T follicular helper cell (primary cell): ENCODE measurements at regions not wholly inside any gene's neighbourhood (a gene's known extent, or its start where the extent isn't known, plus 50 kb on each side); places are given as distances from the start of the nearest gene placed in this dataset.

Experiments used
- DNase-seq: peaks from one replicate; pipeline ENCODE4 v3.0.0-alpha.2; 2020; ENCODE audit warnings: low read depth

DNA sequence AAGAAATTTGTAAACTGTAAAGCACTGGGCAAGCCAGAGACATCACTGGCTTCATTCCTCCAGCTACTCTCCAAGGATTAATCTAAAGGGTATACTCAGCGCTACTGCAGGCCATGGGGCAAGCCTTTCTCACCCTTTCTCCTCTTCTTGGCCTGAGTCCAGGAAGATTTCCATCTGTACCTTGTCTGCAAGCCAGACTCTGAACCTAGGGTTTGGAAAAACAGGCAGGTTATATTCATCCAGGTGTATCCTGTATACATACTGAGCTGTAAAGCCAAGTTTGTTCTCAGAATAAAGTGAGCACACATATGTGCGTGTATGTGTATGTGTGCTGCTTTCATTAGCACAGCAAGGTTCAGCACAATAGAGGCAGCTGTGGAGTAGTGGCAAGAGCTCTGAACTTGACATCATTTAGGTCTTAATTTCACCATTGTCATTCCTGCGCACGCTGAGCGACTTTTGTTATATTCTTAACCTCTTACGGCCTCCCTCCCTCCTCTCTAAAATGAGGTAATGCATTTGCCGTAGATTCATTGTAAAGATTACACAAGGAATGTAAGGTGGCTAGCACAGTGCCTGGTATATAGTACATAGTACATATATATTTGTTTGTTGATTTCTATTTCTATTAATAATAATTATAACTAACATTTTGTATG lies 128.1 kb upstream of the JUN start:
- DNase-seq, result no peak

DNA sequence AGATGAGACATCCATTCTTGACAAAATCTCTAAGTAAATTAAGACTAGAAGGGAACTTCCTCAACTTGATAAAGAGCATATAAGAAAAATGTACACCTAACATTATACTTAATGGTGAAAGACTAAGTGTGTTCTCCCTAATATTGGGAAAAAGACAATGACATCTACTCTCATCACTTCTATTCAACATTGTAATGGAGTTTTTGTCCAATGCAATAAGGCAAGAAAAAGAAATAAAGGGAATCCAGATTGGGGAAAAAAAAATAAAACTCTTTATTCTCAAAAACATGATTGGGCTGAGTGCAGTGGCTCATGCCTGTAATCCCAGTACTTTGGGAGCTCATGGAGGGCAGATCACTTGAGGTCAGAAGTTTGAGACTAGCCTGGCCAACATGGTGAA lies 131.1 kb upstream of the JUN start:
- DNase-seq, result no peak

DNA sequence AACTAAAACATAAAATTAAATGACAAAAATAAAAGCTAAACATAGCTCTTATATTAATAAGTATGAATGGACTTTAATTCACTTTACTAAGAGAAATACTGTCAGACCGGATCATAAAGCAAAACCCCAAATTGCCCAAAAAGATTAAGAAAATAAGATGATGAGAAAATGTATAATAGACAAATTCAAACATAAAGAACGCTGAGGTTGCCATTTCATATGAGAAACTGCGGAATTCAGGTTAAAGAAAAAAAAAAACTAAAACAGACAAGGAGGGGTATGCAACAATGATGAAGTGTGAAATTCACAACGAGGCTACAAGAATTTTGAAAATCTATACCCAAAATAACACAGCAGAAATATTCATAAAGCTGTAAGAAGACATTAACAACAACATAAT lies 133.6 kb upstream of the JUN start:
- no peak for DNase-seq

DNA sequence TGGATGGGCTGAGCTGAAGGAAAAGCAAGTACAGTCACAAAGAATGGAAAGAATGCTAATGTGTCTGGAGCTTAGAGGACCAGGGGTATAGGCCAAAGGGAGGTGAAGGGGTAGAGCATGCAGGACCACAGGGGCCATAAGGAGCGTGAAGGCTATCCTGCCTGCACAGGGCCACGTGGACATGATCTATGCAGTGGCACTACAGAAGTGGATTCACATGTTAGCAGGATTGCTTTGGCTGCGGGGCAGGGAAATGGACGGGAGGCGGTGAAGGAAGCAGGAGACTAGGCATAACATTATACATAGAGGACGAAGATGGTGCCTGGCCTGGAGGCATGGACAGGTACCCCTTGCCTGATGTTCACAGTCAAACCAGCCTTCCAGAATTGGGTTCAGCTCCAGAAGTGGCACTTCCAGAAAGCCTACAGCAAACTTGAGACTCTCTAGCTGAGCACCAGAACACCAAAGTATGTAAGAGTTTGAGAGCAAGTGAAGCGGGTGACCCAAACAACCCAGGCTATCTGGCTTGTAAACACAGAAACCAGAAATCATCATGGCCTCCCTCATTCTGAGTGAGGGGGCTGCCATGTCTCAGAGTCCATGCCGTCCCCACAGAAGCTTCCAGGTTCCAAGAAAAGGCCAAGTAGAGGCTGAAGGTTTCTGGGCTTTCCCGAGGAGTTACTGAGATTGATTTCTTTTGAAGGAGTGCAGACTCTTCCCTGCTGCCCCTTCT lies 135.5 kb upstream of the JUN start:
- no peak for DNase-seq

DNA sequence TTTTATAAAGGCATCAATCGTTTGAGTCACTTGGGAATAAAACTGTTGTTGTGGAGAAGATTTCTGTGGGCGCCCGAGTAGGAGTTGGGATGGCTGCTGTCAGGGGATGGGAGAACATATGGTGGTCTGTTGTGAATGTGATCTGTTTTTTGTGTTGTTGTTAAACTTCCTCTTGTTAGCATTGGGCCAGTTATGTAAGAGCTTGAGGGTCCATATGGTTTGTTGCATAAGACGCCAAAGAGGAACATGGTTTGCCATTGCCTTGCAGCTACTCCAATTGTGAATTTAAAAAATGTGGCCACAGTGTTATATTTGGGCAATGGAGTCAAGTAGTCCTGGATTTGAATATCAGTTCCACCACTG lies 136.1 kb upstream of the JUN start:
- no peak for DNase-seq

DNA sequence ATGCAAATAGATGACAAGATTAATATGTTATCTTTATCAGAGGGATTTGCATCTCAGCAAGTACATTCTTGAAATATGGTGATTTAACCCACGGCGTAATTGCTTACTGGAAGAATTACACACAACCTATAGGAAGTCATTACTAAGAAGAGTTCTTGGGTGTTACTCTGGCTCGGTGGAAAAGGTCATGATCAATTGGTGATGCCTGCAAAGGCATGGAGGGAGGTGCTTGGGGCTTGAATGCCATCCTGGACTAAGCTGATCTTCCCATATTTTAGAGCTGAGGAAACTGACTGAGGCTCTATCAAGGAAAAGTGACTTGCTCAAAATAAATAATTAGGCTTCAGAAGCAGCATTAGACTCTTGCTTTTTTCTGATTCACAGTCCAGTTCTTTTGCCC lies 137.5 kb upstream of the JUN start:
- DNase-seq, result no peak

DNA sequence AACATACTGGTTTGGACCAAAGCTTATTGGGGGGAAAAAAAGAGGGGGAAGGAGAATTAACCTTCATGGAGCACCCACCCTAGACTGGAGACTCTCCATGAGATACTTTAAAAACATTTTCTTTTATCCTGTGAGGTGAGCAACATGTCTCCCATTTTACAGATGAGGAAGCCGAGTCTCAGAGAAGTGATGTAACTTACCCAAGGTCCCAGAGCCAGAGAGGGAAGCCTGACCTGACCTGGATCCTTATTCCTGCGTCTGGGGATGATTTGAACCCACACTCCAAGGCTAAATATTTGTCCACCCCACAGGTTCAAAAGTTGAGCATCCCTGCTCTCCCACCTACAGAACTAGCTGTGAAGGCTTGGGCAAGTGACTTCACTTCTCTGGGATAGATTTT lies 137.9 kb upstream of the JUN start:
- no peak for DNase-seq

DNA sequence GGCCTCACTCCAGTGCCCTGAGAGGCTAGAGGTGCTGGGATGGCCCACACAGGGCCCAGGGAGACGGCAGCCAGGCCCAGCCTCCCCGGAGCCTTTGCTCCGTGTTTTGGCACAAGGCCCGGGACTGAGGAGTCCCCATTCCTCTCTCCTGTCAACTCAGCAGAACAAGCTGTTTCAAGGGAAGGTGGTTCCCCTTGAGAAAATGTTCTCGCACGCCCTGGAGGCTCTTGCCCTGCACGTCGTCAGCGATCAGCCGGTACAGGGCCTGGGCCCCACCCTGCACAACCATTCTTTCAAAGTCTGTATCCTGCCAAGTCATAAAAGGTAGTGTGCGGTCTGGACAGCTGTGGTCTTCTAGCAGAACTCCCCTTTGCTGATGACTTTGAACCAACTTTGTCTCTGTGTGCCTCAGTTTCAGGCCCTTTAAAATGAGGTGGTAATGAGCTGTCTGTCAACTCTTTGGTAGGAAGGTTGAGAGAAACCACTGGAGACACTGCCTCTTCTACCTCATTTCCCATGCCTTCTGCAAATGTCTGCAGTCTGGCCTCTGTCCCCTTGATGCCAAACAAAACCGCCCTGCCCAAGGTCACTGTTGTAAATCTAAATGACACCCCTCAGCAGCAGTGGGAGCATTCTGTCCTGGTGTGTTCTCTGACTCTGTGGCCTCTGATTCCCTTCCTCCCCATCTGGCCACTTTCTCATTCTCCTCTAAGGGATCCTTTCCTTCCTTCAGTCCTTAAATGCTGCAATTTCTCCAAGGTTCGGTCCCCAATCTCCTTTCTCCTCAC lies 138.6 kb upstream of the JUN start:
- DNase-seq, result peak; percentile 16

DNA sequence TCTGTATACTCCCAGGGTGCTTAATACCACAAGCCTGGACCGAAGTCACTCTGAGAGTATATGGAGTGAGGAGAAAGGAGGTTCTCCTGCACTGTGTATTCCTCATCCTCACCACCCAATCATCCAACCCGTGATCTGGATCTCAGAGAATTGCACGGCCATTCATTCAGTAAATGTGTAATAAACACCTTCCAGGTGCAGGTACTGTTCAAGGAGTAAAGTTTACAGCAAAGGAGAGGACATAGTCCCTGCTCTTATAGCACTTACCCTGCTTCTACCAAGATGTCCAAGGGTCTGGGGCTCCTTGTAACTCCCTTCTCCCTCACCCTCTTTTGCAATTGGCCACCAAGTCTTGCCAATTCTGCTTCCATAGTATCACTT lies 139.2 kb upstream of the JUN start:
- no peak for DNase-seq

DNA sequence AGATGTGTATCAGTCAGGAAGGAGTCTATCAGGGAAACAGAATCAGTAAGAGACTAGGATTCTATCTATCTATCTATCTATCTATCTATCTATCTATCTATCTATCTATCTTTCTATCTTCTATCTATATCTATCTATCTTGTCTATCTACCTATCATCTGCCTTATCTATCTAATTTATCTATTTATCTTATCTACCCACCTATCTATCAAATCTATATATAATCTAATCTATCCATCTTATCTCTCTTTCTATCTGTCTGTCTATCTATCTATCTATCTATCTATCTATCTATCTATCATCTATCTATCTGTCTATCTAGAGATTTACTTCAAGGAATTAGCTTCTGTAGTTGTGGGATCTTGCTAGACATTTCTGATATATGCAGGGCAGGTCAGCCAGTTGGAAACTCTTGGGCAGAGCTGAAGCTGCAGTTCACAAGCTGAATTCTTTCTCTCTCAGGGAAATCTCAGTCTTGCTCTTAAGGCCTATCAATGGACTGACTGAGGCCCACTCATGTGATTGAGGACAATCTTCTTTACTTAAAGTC lies 140.2 kb upstream of the JUN start:
- no peak for DNase-seq

DNA sequence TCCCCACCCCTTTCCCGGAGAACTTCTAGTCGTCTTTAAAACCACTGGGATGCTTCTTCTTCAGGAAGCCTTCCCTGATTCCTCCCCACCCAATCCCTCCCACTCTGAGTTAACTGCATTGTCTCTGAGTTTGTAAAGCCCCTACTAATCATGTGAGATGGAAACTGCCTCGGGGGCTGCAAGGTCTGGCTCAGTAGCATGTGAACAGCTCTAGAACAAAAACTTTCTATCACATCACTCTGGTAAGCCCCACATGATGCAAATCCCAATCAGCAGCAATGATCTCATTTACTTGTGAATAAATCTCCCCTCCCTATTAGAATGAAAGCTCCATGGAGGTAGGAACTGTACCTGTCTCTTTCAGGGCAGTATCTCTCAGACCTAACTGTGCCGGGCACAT lies 141.0 kb upstream of the JUN start:
- DNase-seq, result no peak

DNA sequence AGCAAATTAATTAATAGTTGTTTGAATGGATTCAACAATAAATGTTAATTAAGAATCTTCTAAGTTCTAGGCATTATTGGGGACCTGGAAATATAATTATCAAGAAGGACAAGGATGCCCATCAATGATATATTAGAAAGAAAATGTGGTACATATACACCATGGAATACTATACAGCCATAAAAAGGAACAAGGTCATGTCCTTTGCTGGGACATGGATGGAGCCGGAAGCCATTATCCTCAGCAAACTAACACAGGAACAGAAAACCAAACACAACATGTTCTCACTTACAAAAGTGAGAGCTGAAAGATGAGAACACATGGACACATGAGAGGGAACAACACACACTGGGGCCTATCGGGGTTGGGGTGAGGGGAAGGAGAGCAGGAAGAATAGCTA lies 141.4 kb upstream of the JUN start:
- no peak for DNase-seq

DNA sequence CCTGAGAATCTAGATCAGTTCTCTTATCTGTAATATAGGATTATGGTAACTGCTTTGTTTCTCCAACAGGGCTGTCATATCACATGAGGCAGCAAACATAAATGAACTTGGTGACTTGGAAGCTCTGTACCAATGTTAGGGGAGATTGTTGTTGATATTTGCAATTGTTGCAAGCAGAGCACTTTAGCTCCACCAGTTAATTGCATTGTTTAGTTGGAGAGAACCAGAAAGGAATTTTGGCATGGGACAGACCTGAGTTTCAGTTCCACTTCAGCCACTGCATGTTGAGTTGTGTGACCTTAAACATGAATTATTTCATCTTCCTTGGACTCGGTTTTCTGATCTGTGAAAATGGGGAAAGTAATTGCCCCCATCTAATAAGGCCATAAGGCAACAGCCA lies 142.3 kb upstream of the JUN start:
- no peak for DNase-seq

DNA sequence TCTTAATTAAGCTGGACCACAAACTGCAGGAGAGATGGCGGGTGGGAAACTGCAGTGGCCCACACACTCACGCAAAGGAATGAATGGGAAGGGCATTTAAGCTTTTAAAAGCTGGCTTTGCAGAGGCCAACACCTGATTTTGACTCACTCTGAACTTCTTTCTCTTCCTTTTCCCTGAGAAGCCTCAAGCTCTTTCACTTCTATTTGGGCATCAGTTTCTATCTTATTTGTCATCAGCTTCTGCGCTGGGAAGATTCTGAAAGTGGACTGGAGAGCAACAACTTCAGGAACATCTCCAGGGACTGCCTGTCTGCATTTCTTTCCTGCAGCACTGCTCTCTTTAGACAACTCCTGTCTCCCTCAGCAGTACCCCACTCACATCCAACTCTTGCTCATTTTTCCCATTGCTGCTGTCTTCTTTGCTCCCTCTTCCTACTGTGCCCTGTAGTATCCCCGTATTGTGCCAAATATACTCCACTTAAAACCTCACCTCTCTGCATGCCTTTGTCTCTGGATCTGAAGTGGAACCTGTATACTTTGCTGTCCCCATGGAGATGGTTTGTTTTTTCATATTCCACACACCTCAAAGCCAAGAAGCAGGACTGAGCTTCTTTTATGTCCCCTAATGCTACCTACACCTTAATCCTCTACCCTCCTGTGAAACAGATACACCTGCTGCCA lies 143.3 kb upstream of the JUN start:
- DNase-seq, result no peak

DNA sequence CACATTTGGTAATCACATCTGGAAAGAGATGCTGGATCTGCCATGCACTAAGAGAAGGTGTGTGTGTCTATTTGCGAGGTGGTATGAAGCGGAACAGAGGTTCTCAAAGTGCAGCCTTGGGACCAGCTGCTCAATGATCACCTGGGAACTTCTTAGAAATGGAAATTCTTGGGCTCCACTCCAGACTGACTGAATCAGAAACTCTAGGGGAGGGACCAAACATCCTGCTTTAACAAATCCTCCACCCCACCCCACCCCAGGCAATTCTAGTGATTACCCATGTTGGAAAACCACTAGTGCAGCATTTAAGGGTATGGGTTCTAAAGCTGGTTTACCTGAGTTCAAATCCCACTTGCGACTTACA lies 143.9 kb upstream of the JUN start:
- DNase-seq, result no peak

DNA sequence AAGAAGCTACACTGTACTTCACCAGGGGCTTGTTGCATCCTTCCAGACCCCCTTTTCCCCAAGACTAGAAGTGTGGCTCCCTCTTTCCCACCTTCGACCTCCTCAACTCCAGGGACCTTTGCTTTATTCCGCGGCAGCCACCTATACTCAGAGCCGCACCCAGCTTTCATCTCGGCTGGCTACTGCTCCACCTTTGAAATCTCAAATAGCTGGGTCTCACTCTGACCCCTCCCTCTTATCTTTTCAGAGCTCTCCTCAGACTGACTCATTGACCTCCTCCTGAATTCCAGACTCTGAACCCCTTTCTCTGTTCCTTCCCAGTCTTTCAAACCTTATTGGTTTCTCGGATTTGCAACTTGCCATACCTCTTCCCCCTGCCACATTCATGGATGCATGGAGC lies 144.7 kb upstream of the JUN start:
- DNase-seq, result no peak

DNA sequence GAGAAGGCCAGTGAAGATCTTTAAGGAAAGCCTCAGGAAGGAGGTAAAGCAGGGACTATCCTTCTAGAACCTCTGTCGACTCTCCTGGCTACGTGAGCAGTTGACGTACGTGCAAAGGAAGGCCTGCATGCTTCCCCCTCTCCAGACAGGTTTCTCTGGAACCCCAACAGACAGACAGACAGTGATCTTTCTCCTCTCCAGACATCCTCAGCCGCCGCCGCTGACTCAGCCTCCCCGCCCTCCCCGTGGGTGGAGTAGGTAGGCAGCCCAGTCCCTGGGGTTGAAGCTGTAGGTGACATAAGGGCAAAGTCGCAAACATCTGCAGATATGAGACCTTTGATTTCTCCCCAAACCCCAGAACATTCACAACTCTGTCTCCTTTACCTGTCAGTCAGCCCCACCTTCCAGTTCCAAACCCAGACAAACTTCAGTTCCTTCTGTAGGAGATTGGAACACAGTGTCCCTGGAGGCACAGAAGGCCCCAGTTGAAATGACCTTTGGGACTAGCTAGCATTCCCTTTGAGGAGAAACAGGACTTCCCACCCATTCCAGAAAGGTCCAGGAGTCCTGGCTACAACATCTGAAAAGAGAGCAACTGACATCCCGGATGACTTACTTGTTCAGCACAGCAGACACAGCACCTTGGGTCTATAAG lies 146.0 kb upstream of the JUN start:
- DNase-seq, result peak; percentile 34

DNA sequence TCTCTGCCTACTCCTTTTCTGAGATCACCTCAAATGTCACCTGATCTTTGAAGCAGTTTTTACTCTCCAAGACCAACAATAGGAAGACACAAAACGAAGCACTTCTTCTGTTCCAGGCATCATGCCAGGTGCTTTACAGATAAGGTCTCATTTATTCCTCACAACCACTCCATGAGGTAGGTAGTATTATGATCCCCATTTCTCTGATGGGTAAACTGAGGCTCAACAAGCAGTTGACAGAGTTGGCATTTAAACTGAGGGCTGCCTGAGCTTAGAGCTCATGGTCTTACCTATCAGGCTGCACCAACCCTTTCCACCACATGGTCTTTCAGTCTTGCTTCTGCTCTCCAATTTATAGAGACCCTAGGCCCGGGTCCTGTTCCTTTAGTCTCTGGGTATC lies 147.2 kb upstream of the JUN start:
- no peak for DNase-seq

DNA sequence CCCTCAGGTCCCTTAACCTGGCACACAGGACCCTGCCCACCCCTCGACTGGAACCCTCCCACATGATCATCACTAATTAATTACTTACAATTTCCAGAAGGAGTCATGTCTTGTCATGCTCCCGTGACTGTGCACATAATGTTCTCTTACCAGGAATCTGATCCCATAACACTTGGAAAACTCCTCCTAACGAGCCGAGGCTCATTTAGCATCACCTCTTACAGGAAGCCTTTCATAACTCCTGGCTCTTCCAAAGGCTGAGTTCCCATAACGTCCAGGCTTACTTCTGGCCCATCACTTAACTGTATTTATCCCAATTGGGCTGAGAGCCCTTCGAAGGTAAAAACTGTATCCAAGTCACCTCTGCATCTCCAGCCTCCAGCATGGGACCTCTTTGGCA lies 147.9 kb upstream of the JUN start:
- no peak for DNase-seq

DNA sequence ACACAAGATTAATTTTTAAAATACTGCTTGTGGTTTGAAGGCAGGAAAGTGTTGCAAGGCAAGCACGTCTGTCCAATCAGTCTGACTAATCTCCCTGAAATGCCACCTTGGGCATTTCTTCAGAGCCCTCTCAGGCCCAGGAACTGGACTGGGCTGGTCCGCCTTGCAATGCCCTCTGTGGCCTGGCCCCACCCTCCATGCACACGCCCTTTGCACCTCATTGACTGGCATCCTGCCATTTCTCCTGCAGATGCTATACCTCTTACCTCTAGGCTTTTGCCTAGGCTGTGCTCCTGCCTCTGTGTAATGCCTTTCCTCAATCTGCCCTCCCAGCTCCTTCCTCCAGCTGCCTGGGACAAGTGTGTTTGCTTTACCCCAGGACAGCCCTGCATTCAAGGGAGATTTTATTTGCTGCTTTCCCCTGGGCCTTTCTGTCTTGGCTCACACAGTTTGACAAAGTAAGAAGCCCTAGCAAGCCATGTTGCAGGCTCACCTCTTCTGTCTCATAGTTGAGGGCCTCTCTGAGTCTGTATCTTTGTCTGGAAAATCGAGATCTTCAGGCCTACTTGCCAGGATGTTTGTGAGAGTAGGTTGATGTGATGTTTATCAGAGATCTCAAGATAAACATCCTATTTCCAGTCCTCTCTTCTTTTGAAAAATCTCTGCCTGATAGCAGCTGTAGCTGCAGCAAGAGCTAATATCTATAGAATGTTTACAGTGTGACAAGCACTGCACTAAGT lies 149.2 kb upstream of the JUN start:
- DNase-seq, result no peak

DNA sequence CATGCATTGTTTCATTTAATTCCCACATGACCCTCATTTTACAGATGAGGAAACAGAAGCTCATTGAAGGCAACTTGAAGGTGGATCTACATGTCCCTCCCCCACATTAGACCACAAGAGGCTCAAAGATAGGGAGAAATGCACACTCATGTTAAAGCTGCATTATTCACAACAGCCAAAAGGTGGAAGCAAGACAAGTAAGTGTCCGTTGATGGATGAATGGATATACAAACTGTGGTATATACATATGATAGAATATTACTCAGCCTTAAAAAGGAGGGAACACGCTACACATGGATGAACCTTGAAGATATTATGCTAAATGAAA lies 149.7 kb upstream of the JUN start:
- no peak for DNase-seq

DNA sequence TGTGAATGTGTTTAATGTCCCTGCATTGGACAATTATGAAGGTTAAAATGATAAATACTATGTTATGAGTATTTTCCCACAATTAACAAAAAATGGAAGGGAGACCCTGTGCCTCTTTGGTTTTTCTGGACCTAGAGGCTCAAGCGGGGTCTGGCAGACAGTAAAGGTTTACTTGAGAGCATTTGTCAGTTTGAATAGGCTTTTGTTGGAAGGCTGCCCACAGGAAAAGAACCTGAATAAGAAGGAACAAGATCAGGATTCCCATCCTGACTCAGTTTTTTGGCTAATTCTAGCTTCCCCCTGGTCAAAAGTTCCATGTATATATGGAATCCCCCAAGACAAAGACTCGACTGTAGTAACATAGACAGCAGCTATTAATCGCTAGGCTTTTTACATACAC lies 150.9 kb upstream of the JUN start:
- no peak for DNase-seq
